ENCODE measurements at regions not wholly inside any gene's neighbourhood (a gene's known extent, or its start where the extent isn't known, plus 50 kb on each side); places are given as distances from the start of the nearest gene placed in this dataset.
"Not testable (repeated sequence)": the region's sequence is repeated elsewhere in the genome, so short reads cannot be mapped to it uniquely, and the experiment has no call there.

- intact Hi-C loops (cut with DNase I): no loop called here
- Histone ChIP-seq H3K27me3 (no peaks in the 10 kb centered on the region), H3K4me1 (no peaks in the 10 kb centered on the region), H3K27ac (no peak overlapping the region), H3K4me3 (no peak overlapping the region), H3K9me3 (no peaks in the 10 kb centered on the region), H3K36me3 (no peaks in the 10 kb centered on the region)
- TF ChIP-seq POLR2AphosphoS5 (IDR thresholded peaks at IDR 0.05; ENCODE audit: insufficient read depth in 1 of 2, low read depth in 1 of 2) (no peak), CTCF (IDR thresholded peaks at IDR 0.05) (no peak), POLR2A (IDR thresholded peaks at IDR 0.05) (no peak)
- DNase-seq (ENCODE audit: extremely low spot score in 2 of 2): no peak
Observed at GRCh38 chr20:55094353-55094861, 619.0 kb downstream of the DOK5 start.

GRCh38 chr20:55090286-55090685 is 614.9 kb downstream of the DOK5 start:
- TF ChIP-seq POLR2A (IDR thresholded peaks at IDR 0.05) (no peak), POLR2AphosphoS5 (IDR thresholded peaks at IDR 0.05; ENCODE audit: insufficient read depth in 1 of 2, low read depth in 1 of 2) (no peak), CTCF (IDR thresholded peaks at IDR 0.05) (no peak)
- DNase-seq (ENCODE audit: extremely low spot score in 2 of 2): no peak

GRCh38 chr20:55086421-55086820 is 611.0 kb downstream of the DOK5 start:
- H3K4me3 ChIP-seq: no peak overlapping the region
- DNase-seq (ENCODE audit: extremely low spot score in 2 of 2): no peak
- H3K27me3 ChIP-seq: no peaks in the 10 kb centered on the region
- intact Hi-C loops (cut with DNase I): no loop called here
- H3K27ac ChIP-seq: no peak overlapping the region
- no peaks in the 10 kb centered on the region for H3K9me3 ChIP-seq
- no peaks in the 10 kb centered on the region for H3K4me1 ChIP-seq
- no peak for TF ChIP-seq CTCF (IDR thresholded peaks at IDR 0.05)
- TF ChIP-seq POLR2A (IDR thresholded peaks at IDR 0.05): no peak
- no peak for TF ChIP-seq POLR2AphosphoS5 (IDR thresholded peaks at IDR 0.05; ENCODE audit: insufficient read depth in 1 of 2, low read depth in 1 of 2)
- no peaks in the 10 kb centered on the region for H3K36me3 ChIP-seq

More at GRCh38 chr20:55090286-55090685, 614.9 kb downstream of the DOK5 start:
- Histone ChIP-seq H3K9me3 (no peaks in the 10 kb centered on the region), H3K4me3 (no peak overlapping the region), H3K36me3 (no peaks in the 10 kb centered on the region), H3K27ac (no peak overlapping the region), H3K4me1 (no peaks in the 10 kb centered on the region), H3K27me3 (no peaks in the 10 kb centered on the region)
- intact Hi-C loops (cut with DNase I): no loop called here

GRCh38 chr20:55079917-55080316 is 604.5 kb downstream of the DOK5 start:
- Histone ChIP-seq H3K4me3 (no peak overlapping the region), H3K9me3 (no peaks in the 10 kb centered on the region), H3K27ac (no peak overlapping the region), H3K4me1 (no peaks in the 10 kb centered on the region), H3K36me3 (no peaks in the 10 kb centered on the region), H3K27me3 (no peaks in the 10 kb centered on the region)
- intact Hi-C loops (cut with DNase I): no loop called here
- TF ChIP-seq CTCF (IDR thresholded peaks at IDR 0.05) (no peak), POLR2AphosphoS5 (IDR thresholded peaks at IDR 0.05; ENCODE audit: insufficient read depth in 1 of 2, low read depth in 1 of 2) (no peak), POLR2A (IDR thresholded peaks at IDR 0.05) (no peak)
- DNase-seq (ENCODE audit: extremely low spot score in 2 of 2): no peak

- H3K9me3 ChIP-seq; H3K4me3 ChIP-seq; H3K36me3 ChIP-seq; H3K27me3 ChIP-seq; DNase-seq (ENCODE audit: extremely low spot score in 2 of 2); H3K4me1 ChIP-seq; intact Hi-C loops (cut with DNase I); H3K27ac ChIP-seq: not testable (repeated sequence)
Observed at GRCh38 chr20:55074266-55074840, 599.0 kb downstream of the DOK5 start.

Measured in vagina (tissue), 2 donors.